ENCODE measurements at regions not wholly inside any gene's neighbourhood (a gene's known extent, or its start where the extent isn't known, plus 50 kb on each side); places are given as distances from the start of the nearest gene placed in this dataset.

DNA sequence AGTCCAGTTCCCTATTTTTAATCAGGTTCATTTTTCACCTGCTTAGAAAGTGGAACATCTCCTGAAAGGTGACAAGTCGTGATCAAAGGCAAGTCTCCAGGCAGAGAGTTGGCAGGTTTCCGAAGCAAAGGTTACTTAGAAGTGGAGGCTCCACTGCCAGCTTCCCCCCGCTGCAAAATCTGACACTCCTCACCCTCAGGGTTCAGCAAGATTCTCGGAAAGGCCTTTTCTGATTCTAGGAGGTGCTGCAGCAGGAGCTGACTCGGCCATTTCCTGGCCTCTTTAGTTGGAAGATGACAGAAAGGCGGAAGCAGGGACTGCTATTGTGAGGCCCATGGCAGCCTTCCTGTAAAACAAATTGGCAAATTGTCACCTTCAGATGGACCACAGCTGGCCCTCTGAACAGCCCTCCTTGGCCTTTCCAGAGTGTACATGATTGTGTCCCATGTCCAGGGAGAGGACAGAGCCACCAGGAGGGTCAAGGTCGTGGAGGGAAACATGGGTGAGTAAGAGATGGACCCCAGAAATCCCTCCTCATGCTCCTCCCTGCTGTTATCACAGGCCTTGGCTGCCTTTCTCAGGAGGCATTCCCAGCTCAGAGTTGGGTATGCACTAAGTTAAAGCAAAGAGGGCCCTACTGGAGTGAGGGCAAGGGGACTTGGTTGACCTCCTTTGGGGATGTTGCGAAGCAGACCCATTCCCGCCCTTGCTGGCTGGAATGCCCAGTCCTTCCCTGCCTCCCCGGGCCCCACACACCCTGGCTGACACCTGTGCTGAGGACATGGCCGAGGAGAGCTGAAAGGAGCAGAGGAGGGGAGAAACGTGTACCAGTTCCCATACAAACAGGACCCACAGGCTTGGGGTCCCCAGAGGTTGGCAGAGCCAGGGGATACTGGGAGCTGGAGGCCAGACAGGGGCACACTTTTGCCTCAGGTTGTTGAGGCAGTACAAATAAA, 115.5 kb upstream of the IRF2BP2 start:
- DNase-seq: no peak

DNA sequence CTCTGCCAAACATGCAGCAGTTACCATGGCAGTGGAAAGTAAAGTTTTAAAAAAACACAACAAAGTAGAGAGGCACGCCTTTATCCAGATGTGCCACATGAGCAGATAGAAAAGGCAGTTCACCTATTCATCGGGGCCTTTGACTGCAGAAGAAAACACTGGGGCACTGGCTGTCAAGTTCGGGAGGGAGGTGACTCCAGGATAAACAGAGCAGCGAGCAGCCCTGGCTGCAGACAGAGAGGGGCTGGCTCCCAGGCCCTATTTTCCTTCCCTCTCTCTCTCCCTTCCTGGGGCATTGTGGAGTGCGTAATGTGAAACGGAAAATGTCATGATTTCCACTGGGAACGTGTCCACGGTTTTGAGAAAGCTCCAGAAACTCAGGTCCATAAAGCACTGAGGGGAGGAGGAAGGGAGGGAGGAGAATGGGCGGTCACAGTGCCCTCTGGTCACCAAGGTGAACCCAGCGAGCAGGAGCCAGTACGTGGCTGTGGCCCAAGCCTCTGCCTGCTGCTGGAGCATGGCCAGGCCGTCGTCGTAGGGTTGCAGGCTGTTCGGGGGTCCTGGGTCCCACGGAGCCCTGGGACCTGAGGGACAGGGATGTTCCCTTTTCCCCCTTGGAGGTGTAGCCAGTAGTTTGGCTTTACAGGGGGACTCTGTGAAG, 114.7 kb upstream of the IRF2BP2 start:
- DNase-seq: no peak

DNA sequence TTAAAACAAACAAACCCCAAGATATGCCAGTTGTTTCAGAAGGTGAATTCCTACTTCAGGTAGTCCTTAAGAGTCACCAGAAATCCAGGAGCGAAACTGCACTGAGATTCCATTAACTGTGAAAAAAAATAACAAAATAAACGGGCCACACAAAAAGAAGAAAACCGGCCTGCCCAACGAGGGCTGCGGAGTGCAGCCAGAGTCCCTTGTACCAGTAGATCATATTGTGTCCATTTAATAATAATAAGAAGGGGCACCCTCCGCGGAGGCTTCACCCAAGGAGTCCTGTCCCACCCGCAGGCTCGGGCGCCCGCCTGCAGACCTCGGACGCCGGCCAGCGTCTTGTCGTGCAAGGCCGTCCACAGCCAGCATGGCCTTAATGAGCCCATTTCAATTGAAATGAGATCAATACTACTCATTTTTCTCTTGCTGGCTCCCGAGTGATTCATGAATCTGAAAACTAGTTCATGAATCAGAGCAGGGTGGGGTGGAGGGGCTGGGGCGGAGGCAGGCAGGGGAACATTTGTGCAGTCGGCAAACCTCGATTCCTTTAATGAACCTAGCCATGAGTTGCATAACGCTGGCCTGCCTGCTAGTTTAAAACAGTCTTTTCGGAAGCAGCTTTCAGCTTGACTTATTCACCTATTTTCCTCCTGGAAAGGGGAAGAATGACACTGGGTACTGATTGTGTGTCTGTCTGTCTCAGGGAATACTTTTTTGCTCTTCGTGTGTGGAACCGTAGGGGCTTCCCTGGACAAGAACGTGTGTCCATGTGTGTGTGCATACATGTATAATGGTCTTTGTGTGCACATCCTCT, 113.1 kb upstream of the IRF2BP2 start:
- no peak for DNase-seq

DNA sequence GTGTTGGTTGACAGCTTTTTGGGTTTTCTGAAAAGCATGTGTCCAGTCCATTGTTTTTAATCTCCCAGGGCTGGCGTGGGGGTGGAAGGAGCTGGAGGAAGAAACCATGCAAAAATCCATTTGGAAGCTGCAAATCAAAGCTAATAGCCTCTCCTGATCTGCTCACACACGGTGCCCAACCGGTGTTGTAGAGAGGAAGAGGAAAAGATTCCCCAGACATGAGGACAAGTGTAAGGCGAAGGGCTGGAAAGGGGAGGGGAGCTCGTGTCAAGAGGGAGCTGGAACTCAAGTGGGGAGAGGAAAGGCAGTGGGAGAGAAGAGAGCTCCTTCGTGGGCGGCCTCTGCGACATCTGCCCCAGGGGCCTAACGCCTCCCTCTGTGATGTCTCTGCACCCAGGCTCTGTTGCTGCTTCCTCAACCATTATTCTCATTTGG, 112.3 kb upstream of the IRF2BP2 start:
- no peak for DNase-seq

DNA sequence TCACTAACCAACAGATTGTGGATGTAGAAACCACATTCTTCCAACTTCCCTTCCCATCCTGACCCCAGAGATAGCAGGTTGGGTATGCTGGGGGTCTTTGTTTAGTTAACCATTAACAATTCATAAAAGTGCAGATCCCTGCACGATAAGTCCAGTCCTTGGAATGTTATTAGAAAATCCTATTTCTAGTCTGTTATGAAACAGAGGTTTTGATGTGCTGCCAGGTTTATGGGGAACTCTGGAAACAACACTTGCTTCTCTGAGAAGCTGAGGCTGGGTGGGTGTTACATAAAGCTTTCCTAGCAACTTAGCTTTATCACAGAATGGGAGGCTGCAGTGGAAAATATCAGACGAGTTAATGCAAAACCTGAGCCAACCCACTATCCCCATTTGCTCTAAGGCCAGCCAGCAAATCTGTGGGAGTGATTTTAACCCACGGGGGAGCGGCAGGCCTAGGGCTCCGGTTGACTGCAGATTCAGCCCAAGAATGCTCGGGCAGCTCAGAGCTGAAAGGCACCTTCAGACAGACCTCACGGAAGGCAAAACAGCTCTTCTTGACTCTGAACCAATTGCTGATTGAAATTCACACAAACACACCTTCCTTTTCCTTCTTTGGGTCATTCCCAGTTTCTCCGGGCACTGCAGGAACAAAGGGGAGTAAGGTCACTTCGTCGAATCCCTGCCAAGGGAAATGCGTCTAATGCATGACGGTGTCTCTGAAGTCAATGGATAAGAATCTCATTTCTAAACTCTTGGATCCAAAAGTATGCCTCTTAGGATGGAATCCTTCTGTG, 111.7 kb upstream of the IRF2BP2 start:
- DNase-seq: no peak

DNA sequence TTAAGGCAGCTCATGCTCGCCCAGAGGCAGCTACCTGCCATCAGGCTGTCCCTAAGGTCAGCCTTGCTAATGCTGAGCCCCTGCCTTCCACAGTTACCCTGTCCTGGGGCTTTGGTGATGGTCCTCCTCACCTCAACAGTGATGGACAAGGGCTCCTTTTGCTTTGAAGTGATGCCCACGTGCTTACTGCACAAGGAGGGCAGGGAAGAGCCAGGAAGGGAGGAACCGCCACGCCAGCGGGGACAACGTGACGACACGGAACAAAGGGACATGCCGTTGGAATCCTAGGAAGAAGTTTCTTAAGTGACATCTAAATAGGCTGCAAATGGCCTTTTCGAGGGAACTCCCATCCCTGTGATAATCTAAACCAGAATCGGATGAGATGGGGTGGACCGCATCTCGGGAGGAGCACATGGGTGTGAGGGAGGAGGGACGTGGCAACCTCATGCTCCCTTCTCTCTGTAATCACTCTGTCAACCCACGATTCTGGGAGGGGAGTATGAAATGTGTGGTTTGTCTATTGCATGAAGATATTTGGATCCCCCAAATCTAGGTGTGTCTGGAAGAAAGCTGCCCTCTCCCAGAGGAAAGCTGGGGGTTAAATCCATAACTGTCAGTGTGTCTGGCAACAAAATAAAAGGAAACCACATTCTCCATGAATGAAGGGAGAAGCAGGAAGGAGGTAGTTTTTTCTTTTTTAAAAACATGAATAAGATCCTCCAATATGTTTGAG, 110.9 kb upstream of the IRF2BP2 start:
- no peak for DNase-seq

DNA sequence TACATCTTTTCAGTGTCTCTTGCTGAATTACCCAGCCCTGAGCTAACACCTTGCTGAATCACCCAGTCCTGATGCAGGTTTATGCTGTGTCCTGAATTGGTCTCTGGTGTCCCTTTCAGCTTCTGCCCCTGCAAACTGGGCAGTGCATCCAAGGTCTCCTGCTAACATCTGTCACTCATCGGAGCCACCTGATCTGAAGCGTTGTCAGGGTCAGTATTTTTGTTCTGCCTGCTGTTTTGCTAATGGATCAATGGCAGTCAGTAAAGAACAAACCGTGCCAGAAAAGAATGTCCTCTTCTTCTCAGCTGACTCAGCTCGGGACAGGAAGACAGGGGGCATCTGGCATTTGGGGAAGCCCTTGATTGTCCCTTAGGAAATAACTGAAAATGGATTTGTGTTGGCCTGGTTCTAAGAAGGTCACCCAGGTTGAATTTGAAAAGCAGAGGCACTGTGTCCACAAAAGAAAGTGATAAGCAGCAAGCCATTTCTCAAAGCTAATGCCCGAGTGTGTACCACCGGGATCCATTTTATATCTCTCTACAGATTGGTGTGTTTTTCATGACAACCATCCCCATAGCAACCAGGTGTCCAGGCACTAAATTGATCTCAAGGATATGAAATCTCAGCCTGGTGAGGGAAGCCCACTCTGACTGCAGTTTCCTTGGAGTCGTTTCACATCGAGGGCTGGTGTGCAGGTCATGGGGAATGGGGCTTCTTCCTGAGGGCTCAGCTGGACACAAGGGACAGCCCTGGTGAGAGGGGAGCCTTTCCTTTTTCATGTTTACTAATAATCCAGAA, 109.7 kb upstream of the IRF2BP2 start:
- DNase-seq: no peak

DNA sequence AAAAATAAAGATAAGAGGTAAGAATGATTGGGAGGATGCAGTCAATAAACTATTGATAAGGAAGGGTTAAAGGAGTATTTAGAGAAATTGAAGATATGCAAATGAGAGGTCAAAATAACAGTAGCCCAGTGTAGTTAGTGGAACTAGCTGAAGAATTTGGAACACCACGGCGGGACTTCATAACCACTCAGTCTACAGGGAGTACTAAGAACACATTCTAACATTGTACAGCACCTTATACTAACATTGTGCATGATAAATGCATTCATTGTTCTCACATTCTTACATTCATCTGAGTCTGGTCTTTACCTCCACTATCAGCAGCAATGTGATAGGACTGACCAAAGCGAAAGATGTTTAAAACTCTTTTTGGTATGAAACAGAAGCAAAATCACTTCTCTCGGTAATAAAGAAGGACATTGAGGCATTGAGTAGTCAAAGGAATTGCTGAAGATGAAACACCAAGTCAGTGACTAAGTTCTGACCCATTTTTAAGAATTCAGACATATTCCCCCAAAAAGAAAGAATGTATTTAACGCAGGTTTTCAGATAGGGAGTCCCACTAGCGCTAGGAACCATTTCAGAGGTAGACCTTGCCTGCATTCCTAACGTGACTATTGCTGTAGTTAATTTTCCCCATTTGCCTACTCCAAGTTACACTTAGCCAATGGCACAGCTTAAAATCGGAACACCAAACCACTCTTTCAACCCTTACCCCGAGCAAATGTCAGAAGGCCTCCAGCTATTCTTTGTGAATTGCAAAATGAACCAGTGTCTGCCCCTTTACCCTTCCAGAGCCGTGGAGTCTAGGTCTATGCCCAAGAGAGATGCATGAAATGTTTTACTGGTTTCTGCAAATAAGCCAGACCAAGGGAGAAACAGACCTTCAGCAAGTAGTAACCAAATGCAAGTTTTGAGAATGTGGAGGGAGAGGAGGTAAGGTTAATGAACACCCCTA, 108.8 kb upstream of the IRF2BP2 start:
- DNase-seq: no peak

DNA sequence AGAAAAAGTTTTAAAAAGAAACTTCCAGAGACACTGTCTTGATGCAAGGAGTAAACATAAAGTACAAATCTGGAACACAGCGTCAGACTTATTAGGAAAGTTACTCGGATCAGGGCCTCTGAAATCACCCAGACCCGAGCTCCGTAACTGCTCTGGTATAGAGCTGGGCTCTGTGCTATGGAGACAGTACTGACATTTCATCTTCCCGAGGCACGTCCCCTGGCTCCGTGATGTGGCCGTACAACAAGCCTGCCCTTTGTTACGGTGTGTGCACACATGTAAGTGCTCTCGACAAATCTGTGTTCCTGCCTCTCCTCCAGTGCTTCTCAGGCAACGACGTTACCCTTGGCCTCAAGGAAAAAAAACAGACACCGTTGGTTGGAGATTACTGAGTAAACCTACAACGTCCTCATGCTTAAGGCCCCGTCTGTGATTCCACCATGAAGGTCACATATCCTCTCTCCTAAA, 107.0 kb upstream of the IRF2BP2 start:
- no peak for DNase-seq

DNA sequence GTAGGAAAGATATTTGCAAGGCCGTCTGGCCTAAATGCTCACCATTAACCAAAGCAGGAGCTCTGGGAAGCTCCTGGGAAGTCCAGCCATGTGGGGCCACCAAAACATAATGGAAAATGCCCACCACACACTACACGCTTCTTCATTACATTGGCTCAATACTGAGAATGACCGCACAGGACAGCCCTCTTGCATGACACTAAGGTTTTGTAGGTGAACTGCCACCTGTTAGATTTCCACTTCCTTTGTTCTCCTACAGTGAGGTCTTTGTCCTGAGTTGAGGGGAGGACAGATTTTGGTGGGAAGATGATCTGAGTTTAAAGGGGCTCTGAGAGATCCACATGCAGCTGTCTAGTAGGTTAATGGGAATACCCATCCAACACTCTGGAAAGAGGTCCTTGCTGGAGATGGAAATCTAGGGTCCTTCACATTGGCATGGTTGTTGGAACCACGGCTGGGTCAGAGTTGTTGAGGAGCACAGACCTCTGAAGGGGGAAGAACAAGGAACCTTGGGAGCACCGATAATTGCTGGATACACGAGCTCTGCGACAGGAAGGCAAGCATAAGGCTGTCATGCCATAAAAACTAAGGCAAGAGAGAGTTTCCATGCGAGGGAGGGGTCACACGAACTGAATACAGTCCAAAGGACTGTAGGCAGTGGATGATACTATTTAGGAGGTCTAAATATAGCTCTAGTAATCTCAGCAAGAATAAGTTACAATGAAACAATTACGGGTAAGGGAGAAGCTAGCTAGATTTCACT, 105.5 kb upstream of the IRF2BP2 start:
- no peak for DNase-seq

DNA sequence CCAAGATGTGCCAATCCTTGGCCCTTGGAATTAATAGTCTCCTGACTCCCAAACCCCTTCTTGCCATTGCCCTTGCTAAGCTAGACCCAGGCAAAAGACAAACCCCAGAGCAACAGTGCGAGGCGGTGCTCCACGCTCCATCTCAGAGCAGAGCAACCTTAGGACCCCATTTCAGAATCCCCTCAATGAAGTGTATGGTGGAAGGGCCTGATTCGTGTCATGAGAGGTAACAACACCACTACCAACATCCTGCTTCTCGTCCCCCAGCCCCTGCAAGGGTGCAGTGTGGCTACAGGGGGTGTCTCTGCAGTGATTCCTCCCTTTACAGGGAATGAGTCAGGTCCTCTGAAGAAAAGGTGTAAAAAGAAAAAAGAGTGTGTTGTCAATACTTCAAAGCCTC, 103.9 kb upstream of the IRF2BP2 start:
- DNase-seq: no peak

DNA sequence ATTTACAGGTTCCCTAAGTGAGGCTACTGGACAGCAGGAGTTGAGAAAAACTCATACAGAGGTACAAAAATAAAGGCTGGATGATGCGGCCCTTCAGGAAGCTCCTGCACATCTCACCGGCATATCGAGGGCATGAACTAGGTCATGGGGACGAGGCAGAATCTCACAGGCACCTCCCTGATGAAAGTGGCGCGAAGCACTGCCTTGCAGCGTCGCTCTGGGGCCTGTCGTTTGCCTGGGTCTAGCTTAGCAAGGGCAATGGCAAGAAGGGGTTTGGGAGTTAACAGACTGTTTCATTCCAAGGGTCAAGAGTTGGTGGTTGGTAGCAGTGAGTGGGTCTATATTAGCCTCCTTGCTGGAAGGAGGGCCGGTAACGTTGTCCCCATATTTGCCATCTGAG, 103.5 kb upstream of the IRF2BP2 start:
- no peak for DNase-seq

DNA sequence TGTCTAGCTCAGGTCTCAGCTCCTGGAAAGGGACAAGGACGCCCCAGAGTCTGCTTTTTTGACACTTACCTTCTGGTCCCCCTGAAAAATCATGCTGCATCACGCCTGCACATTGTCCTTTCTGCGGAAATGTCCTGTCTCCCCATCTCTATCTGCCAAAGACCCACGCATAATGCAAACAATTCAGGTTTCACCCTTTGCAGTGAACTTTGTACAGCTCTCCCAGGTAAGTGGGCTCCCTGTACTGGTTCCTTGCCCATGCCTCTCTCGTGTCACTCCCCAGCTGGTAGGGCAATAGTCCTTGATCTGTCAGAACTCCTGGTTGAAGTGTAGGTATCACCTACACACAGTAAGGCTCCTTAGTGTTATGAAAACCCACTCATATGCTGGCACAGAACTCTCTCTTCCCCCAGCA, 102.9 kb upstream of the IRF2BP2 start:
- DNase-seq: no peak

DNA sequence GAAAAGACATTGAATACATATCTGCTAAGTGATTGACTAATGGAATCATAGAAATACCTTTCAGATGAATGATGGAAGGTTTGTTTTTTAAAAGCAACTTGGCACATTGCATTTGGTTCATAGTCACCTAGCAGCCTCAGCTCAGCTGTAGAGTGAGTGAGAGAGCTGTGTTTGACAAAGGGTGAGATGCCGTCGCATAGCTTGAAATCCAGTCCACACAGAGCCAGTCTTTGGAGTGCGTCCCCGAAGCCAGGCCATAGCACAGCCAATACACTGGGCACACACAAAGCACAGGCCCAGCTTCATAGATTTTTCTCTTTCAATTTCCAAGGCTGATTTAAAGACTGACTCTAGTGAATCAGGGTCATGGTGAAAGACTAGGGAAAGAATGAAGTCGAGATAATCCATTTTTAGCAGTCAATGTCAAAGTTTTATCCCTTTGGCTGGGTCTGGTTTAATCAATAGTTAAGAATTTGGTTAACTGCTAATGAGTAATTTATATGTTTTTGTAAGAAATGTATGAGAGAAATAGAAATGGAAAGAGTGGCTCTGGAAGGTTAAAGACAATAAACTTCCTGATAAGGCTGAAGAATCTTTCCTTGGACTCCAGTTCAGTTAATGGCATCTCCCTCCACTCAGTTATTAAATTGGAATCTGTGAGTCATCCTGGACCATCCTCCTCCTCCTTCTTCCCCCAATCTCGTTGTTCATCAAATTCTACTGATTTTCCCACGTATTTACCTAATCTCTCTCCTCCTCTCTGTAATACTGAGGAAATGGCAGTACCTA, 101.2 kb upstream of the IRF2BP2 start:
- DNase-seq: no peak

DNA sequence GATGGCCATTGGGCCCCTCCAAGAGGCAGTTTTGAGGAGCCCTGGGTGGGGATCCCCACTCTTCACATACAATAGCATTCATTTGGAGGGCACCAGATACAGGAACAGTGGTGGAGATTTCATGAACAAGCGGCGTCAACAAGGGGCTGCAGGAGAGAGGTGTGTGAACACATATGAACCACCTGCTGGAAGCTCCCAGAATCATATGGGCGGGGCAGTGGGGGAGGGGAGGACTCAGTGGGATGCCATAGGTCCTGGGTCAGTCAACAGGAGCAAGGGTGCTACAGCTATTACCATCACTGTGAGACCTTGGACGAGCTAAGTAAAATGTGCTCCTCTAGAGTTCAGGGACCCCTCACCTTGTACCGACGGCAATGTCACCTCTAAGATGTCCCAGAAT, 100.4 kb upstream of the IRF2BP2 start:
- DNase-seq: no peak

DNA sequence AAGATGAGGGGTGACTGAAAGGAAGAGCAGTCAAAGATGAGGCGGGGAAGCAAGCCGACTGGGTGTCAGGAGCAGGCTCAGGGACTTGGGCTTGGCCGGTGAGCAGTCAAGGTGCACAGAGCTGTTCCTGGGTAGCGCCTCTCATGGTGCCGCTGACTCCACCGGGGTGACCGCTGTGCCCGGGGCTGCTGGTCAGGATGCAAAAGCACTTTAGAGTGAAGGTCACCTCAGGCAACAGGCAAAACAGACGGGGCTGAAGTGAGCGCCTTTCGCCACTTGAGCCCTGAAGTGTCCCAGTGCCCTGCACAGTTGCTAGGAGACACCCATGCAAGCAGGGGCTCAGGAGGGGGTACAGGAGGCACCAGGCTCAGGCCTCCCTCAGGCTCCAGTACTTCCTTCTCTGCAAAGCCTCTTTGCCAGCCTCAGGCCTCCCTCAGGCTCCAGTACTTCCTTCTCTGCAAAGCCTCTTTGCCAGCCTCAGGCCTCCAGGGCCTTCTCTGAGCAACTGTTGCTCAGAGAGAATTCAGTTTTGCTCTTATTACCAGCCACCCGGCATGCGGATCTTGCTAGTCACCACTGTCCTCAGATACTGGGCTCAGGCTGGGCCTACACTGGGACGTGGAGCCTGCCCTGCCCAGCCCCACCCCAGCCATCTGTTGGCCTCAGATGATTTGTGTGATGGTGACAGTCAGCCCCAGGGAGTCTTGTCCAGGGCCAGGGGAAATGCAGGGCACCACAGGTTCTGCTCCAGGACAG, 99.7 kb upstream of the IRF2BP2 start:
- no peak for DNase-seq

DNA sequence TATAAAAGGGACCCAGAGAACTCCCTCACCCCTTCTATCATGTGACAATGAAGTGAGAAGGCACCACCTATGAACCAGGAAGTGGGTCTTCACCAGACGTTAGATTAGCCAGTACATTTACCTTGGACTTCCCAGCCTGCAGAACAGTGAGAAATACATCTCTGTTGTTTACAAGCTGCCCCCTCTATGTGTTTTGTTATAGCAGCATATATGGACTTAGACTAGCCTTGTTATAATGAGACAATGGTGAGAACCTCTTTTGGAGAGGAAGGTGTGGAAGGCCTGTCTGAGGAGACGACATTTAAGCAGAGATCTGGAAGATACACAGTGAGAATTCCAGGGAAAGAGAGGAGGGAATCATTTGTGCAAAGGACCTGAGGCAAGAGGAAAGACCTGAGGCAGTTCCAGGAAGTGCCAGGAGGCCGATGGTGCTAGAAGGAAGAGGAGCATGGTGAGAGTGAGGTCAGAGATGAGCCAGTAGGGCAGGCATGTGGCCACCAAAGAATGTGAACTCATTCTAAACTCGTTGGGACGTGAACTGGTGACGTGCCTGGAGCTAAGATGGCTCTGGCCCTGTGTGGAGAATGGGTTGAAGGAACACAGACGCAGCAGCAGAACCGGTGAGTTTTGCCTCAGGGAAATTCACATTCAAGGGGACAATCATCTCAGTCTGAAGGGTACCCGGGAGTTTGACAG, 98.9 kb upstream of the IRF2BP2 start:
- DNase-seq: no peak

Measured in NCI-H526 treated with DMSO at 0.1 percent for 48 hours (cell line).